SU-DHL-6 (cell line): ENCODE measurements at regions not wholly inside any gene's neighbourhood (a gene's known extent, or its start where the extent isn't known, plus 50 kb on each side); places are given as distances from the start of the nearest gene placed in this dataset.

ENCODE experiments used
- H2AFZ ChIP-seq: fragments of 200-600 bp; sonication (generic); 2 replicates; pipeline ENCODE4 v1.6.1; 2014; ENCODE audit warnings: low read depth, mild to moderate bottlenecking, moderate library complexity, mixed read lengths, antibody characterized with exemption, low read length; ENCODE audit not compliant: severe bottlenecking
- H3F3A ChIP-seq: fragments of 200-600 bp; shearing (Covaris generic); 2 replicates; pipeline ENCODE4 v1.6.0; 2016; ENCODE audit warnings: antibody characterized with exemption, mild to moderate bottlenecking; ENCODE audit not compliant: insufficient read depth
- H3K27ac ChIP-seq: fragments of 200-600 bp; sonication (generic); 2 replicates; pipeline ENCODE4 v1.5.1; 2016; ENCODE audit warnings: low read depth, mild to moderate bottlenecking, low read length, moderate library complexity, mixed read lengths
- H3K27me3 ChIP-seq: fragments of 200-600 bp; sonication (generic), shearing (Covaris generic); 2 replicates; pipeline ENCODE4 v1.6.0; 2014; ENCODE audit warnings: mild to moderate bottlenecking, low read length
- H3K36me3 ChIP-seq: fragments of 200-600 bp; sonication (generic); 2 replicates; pipeline ENCODE4 v1.6.1; 2014; ENCODE audit warnings: mild to moderate bottlenecking, low read length, mixed read lengths
- H3K4me2 ChIP-seq: fragments of 300-600, 200-600 bp; shearing (Covaris generic), sonication (generic); 2 replicates; pipeline ENCODE4 v1.6.0; 2014; ENCODE audit warnings: low read length, low read depth, mild to moderate bottlenecking; ENCODE audit not compliant: poor library complexity, severe bottlenecking
- H3K4me3 ChIP-seq: fragments of 200-600 bp; sonication (generic); 2 replicates; pipeline ENCODE4 v1.5.1; 2014; ENCODE audit warnings: antibody characterized with exemption, low read length, mild to moderate bottlenecking, mixed read lengths; ENCODE audit not compliant: insufficient read depth, poor library complexity, severe bottlenecking
- H3K79me2 ChIP-seq: fragments of 200-600 bp; sonication (generic); 2 replicates; pipeline ENCODE4 v1.6.1; 2014; ENCODE audit warnings: mild to moderate bottlenecking, low read length, moderate library complexity; ENCODE audit not compliant: insufficient read depth
- H3K9ac ChIP-seq: fragments of 200-600 bp; sonication (generic); 2 replicates; pipeline ENCODE4 v1.7.0; 2014; ENCODE audit warnings: mild to moderate bottlenecking, low read length
- H3K9me2 ChIP-seq: fragments of 200-600 bp; sonication (generic); replicated peaks from 2 replicates; pipeline ENCODE4 v1.6.1; 2014; ENCODE audit warnings: low read length; ENCODE audit not compliant: insufficient read depth
- H3K9me3 ChIP-seq: fragments of 200-600 bp; sonication (generic); 2 replicates; pipeline ENCODE4 v1.6.1; 2014; ENCODE audit warnings: low read length, mixed read lengths; ENCODE audit not compliant: insufficient read depth
- H4K20me1 ChIP-seq: fragments of 200-600 bp; sonication (generic); 2 replicates; pipeline ENCODE4 v1.6.1; 2014; ENCODE audit warnings: low read depth, mild to moderate bottlenecking, antibody characterized with exemption, low read length, moderate library complexity, mixed read lengths
- EZH2phosphoT487 ChIP-seq: fragments of 200-600 bp; sonication (generic), shearing (Covaris generic); conservative IDR thresholded peaks from 2 replicates; pipeline ENCODE4 v1.6.1; 2018; ENCODE audit warnings: mild to moderate bottlenecking, antibody characterized with exemption, low read length, moderate library complexity, mixed read lengths
- TF ChIP-seq, protein P1 (sequence below): fragments of 200-600 bp; sonication (generic); IDR thresholded peaks from one replicate; pipeline ENCODE4 v1.5.1; 2017; ENCODE audit warnings: antibody characterized with exemption, mild to moderate bottlenecking, low read length, moderate library complexity; ENCODE audit not compliant: insufficient read depth, poor library complexity, severe bottlenecking

- TF ChIP-seq EZH2phosphoT487 = no peak
- H3K79me2 ChIP-seq = no peaks in the 10 kb centered on the region
- H3K27ac ChIP-seq = no peak overlapping the region
- H3K27me3 ChIP-seq = no peaks in the 10 kb centered on the region
- H3K9me2 ChIP-seq = no peaks in the 10 kb centered on the region
- no peak overlapping the region for H2AFZ ChIP-seq
- no peaks in the 10 kb centered on the region for H3K36me3 ChIP-seq
- no peaks in the 10 kb centered on the region for H4K20me1 ChIP-seq
- H3K9ac ChIP-seq = no peak overlapping the region
- no peaks in the 10 kb centered on the region for H3K9me3 ChIP-seq
- no peak overlapping the region for H3K4me3 ChIP-seq
- no peaks in the 10 kb centered on the region for H3F3A ChIP-seq
- H3K4me2 ChIP-seq = no peak overlapping the region
Measured at GRCh38 chr9:105900123-105900522, 205.8 kb downstream of the TMEM38B start.

GRCh38 chr9:105901514-105902109, 207.3 kb downstream of the TMEM38B start:
- H2AFZ ChIP-seq = no peak overlapping the region
- H3K9ac ChIP-seq = no peak overlapping the region
- no peaks in the 10 kb centered on the region for H3K36me3 ChIP-seq

DNA sequence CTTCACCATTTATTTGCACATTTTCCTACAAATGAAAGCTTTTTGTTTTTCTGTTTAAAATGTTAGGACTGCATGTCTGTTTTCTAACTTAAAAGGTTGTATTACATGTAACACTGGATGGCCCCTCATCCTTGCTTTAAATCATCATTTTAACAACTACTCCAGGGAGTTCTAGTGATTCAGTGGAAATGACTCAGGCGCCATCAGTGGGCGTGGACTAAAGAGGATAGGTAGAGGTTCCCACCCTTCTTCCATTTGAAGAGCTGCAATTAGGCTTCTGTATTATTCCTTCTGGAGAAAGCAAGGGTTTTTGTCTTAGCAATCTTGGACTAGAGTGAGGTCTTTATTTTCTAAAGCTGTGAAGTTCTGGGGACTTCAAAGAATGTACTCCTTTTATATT, 213.7 kb downstream of the TMEM38B start:
- no peak overlapping the region for H3K4me2 ChIP-seq

More at GRCh38 chr9:105901514-105902109, 207.3 kb downstream of the TMEM38B start:
- Histone ChIP-seq H3K27ac (no peak overlapping the region), H3K4me3 (no peak overlapping the region), H3K9me3 (no peaks in the 10 kb centered on the region), H3K4me2 (no peak overlapping the region), H3F3A (no peaks in the 10 kb centered on the region), H4K20me1 (no peaks in the 10 kb centered on the region), H3K9me2 (no peaks in the 10 kb centered on the region), H3K79me2 (no peaks in the 10 kb centered on the region), H3K27me3 (no peaks in the 10 kb centered on the region)
- TF ChIP-seq, protein P1, sequence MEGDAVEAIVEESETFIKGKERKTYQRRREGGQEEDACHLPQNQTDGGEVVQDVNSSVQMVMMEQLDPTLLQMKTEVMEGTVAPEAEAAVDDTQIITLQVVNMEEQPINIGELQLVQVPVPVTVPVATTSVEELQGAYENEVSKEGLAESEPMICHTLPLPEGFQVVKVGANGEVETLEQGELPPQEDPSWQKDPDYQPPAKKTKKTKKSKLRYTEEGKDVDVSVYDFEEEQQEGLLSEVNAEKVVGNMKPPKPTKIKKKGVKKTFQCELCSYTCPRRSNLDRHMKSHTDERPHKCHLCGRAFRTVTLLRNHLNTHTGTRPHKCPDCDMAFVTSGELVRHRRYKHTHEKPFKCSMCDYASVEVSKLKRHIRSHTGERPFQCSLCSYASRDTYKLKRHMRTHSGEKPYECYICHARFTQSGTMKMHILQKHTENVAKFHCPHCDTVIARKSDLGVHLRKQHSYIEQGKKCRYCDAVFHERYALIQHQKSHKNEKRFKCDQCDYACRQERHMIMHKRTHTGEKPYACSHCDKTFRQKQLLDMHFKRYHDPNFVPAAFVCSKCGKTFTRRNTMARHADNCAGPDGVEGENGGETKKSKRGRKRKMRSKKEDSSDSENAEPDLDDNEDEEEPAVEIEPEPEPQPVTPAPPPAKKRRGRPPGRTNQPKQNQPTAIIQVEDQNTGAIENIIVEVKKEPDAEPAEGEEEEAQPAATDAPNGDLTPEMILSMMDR = peak; percentile 31
- TF ChIP-seq EZH2phosphoT487 = no peak

More for the DNA sequence above, 213.7 kb downstream of the TMEM38B start:
- no peak for TF ChIP-seq EZH2phosphoT487
- TF ChIP-seq, protein P1 = no peak
- no peaks in the 10 kb centered on the region for H3K9me3 ChIP-seq
- no peaks in the 10 kb centered on the region for H4K20me1 ChIP-seq
- no peak overlapping the region for H3K27ac ChIP-seq
- no peaks in the 10 kb centered on the region for H3K27me3 ChIP-seq
- H3K79me2 ChIP-seq = no peaks in the 10 kb centered on the region
- H3K9ac ChIP-seq = no peak overlapping the region
- no peaks in the 10 kb centered on the region; the same call in 1 of the 2 replicates for H3K9me2 ChIP-seq
- H3F3A ChIP-seq = no peaks in the 10 kb centered on the region
- H3K36me3 ChIP-seq = no peaks in the 10 kb centered on the region
- H3K4me3 ChIP-seq = no peak overlapping the region
- H2AFZ ChIP-seq = no peak overlapping the region
